ENCODE measurements at regions not wholly inside any gene's neighbourhood (a gene's known extent, or its start where the extent isn't known, plus 50 kb on each side); places are given as distances from the start of the nearest gene placed in this dataset.

GRCh38 chr4:60780874-60781273, 419.3 kb upstream of the ADGRL3 start:
- intact Hi-C loops (cut with micrococcal nuclease; ENCODE audit: unreplicated experiment) = no loop called here
- no peak overlapping the region for H3K4me2 ChIP-seq (ENCODE audit: low read depth, low read length)
- H3K36me3 ChIP-seq (replicated peaks in 1 of 2; ENCODE audit: control insufficient read depth in 1 of 2, insufficient read depth in 2 of 2, low read length in 2 of 2) = no peaks in the 10 kb centered on the region
- no peaks in the 10 kb centered on the region for H3K4me1 ChIP-seq (ENCODE audit: insufficient read depth, low read length)
- no peak overlapping the region for H3K27ac ChIP-seq (ENCODE audit: extremely low read length, insufficient read depth, low read length)
- BruUV-seq (replicated peaks) = no TSS peak
- no peaks in the 10 kb centered on the region; a peak in 1 of 5 replicates for H3K27me3 ChIP-seq (ENCODE audit: control insufficient read depth in 1 of 2, insufficient read depth in 2 of 2, low read length in 2 of 2)
- no peak overlapping the region for H3K9ac ChIP-seq (ENCODE audit: insufficient read depth, low read depth, low read length)
- H4K20me1 ChIP-seq (ENCODE audit: insufficient read depth, low read length) = no peaks in the 10 kb centered on the region
- 16% methylated on average over 3 of the region's 3 CpGs for WGBS (ENCODE audit: low lambda C conversion rate)
- no peaks in the 10 kb centered on the region for H3K79me2 ChIP-seq (ENCODE audit: insufficient read depth, low read length)
- in situ Hi-C loops (cut with HindIII; ENCODE audit: extremely low pct_ligation_motif_present, low pct_unique_long_range_greater_than_20kb) = no loop called here
- H2AFZ ChIP-seq (ENCODE audit: low read length) = no peak overlapping the region
- FAIRE-seq = no peak
- H3K9me3 ChIP-seq (ENCODE audit: low read length) = no peaks in the 10 kb centered on the region
- no peak for ATAC-seq
- CTCF ChIA-PET (ENCODE audit: low intra/inter-chr PET ratio, low total read pairs) = no interaction called here
- no peak overlapping the region for H3K4me3 ChIP-seq (replicated peaks in 1 of 3; ENCODE audit: insufficient read depth in 1 of 3, low read depth in 2 of 3, low read length in 3 of 3)
- POLR2A ChIA-PET = no interaction called here
- no peak for DNase-seq (ENCODE audit: low spot score)
- TF ChIP-seq ZNF207 (IDR thresholded peaks at IDR 0.05; ENCODE audit: borderline replicate concordance) = no peak
- TF ChIP-seq ATRX (CRISPR knock-in tag; IDR thresholded peaks at IDR 0.05; ENCODE audit: borderline replicate concordance) = no peak
- no peak for TF ChIP-seq ZNF83 (CRISPR knock-in tag; IDR thresholded peaks at IDR 0.05; ENCODE audit: borderline replicate concordance)
- no peak for TF ChIP-seq GMEB1 (CRISPR knock-in tag; IDR thresholded peaks at IDR 0.05; ENCODE audit: borderline replicate concordance)
- TF ChIP-seq SOX6 (IDR thresholded peaks at IDR 0.05) = no peak
- TF ChIP-seq SOX6 (CRISPR knock-in tag; IDR thresholded peaks at IDR 0.05) = no peak
- TF ChIP-seq POLR2AphosphoS5 (IDR thresholded peaks at IDR 0.05; ENCODE audit: low read depth, low read length) = no peak
- no peak for TF ChIP-seq PHB2 (IDR thresholded peaks at IDR 0.05; ENCODE audit: partially characterized antibody)
- TF ChIP-seq ZNF709 (CRISPR knock-in tag; IDR thresholded peaks at IDR 0.05) = no peak
- TF ChIP-seq FLYWCH1 (CRISPR knock-in tag; IDR thresholded peaks at IDR 0.05) = no peak
- TF ChIP-seq GATAD1 (CRISPR knock-in tag; IDR thresholded peaks at IDR 0.05) = no peak
- TF ChIP-seq AFF4 (CRISPR knock-in tag; IDR thresholded peaks at IDR 0.05) = no peak
- no peak for TF ChIP-seq SMAD3 (CRISPR knock-in tag; IDR thresholded peaks at IDR 0.05)
- no peak for TF ChIP-seq SNAPC4 (CRISPR knock-in tag; IDR thresholded peaks at IDR 0.05)
- TF ChIP-seq HES4 (CRISPR knock-in tag; IDR thresholded peaks at IDR 0.05; ENCODE audit: borderline replicate concordance) = no peak
